Activated naive CD8-positive, alpha-beta T cell (primary cell): ENCODE measurements at regions not wholly inside any gene's neighbourhood (a gene's known extent, or its start where the extent isn't known, plus 50 kb on each side); places are given as distances from the start of the nearest gene placed in this dataset.
"Not testable (repeated sequence)": the region's sequence is repeated elsewhere in the genome, so short reads cannot be mapped to it uniquely, and the experiment has no call there.

Experiments used
- H3K27ac Mint-ChIP-seq: one replicate; pipeline ENCODE4 v1.8.0; 2021; ENCODE audit warnings: mixed read lengths
- H3K27me3 Mint-ChIP-seq: one replicate; pipeline ENCODE4 v1.8.0; 2021; ENCODE audit warnings: mixed read lengths
- H3K36me3 Mint-ChIP-seq: one replicate; pipeline ENCODE4 v1.8.0; 2021; ENCODE audit warnings: mixed read lengths
- H3K4me1 Mint-ChIP-seq: one replicate; pipeline ENCODE4 v1.8.0; 2021; ENCODE audit warnings: low read depth, mixed read lengths
- H3K4me3 Mint-ChIP-seq: one replicate; pipeline ENCODE4 v1.8.0; 2021; ENCODE audit warnings: mild to moderate bottlenecking, mixed read lengths
- H3K9me3 Mint-ChIP-seq: one replicate; pipeline ENCODE4 v1.8.0; 2021; ENCODE audit warnings: low read depth, mixed read lengths

DNA sequence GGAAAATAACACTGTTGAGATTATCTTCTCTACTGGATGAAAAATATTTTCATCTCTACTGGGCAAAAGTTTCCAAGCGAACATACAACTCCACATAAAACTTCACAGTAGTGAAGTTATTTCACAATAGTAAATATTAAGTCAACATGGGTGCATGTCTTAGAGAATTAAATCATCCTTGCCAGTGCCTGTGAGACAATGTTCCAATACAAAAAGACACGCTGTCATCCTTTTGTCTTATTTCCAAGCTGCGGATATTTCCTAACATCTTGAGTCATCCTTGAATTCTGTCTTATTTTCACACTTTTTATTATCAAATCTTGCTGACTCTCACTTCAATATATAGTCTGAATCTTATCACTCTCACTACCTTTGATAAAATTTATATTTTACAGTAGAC lies 142.9 kb upstream of the KITLG start:
- Mint-ChIP-seq H3K9me3 (no peaks in the 10 kb centered on the region), H3K4me3 (no peak overlapping the region), H3K36me3 (no peaks in the 10 kb centered on the region), H3K27ac (no peak overlapping the region), H3K4me1 (no peaks in the 10 kb centered on the region), H3K27me3 (peaks cover 2% of the 10 kb centered on the region)

DNA sequence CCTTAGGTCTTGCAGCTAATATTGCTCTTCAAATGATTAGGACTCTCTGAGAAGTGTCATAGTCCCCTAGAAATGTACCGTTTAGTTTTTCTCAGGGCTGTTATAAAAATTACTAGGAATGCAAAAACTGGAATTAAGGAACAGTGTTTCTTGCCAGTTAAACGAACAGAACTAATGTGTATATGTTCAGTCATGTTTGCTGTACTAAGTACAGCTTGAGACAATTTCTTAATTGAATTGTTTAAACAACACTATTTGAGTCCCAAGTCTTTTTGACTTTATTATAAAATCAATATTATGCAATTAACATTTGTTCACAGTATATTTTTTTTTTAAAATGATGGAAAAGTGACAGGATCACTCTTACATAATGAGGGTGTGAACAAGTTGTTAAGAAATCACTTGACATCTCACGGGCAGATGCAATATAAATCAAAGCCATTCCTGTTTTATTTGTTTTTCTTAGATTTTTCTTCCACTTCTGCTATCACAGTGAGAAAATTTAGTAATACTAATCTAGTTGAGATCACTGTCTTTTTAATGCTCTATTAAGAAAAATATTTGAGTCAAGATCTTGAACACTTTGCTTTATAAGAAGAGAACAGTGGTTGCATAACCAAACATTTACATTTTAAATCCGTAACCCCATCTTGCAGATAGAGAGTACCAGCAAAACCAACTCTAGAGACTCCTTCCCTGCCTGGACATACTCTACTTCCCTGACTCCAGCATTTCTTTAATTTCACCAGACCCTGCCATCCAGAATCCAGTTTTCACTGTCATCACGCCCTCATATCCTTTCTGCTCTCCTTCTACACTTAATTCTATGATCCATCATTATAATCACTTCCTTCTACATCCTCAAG lies 140.7 kb upstream of the KITLG start:
- no peak overlapping the region for H3K4me3 Mint-ChIP-seq
- H3K27me3 Mint-ChIP-seq = peaks cover 2% of the 10 kb centered on the region
- H3K36me3 Mint-ChIP-seq = no peaks in the 10 kb centered on the region
- no peak overlapping the region for H3K27ac Mint-ChIP-seq
- H3K9me3 Mint-ChIP-seq = no peaks in the 10 kb centered on the region
- no peaks in the 10 kb centered on the region for H3K4me1 Mint-ChIP-seq

DNA sequence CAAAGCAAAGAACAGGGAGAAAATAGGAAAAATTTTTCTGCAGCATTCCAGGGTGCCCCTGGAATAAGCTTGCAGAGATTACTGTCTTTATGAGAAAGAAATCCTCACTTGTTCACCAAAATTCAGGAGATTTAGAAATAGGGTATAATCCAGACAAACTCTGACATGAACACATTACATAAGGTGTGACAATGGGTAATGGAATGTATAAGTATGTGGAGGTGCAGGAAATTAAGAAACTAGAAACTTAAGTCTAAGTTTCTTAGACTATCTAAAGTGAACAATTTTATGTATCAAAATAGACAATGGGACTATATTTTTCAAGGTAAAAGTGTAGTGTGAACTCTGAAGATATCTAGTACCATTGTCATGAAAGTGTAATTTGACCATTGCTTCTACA lies 140.0 kb upstream of the KITLG start:
- Mint-ChIP-seq H3K9me3 (no peaks in the 10 kb centered on the region), H3K36me3 (no peaks in the 10 kb centered on the region), H3K4me3 (no peak overlapping the region), H3K27me3 (peaks cover 2% of the 10 kb centered on the region), H3K4me1 (no peaks in the 10 kb centered on the region), H3K27ac (no peak overlapping the region)

DNA sequence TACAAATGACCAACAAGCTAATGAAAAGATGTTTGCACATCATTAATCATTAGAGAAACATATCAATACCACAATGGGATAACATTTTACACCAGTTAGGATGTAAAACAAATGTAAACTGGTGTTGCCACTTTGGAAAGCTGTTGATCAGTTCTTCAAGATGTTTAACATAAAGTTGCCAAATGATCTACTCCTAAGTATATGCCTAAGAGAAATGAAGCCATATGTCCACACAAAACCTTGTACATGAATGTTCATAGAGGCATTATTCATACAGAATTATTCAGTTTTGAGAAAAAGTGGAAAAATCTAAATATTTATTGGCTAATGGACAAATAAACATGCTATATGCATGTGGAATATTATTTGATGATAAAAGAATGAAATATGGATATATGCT lies 136.9 kb upstream of the KITLG start:
- H3K36me3 Mint-ChIP-seq = no peaks in the 10 kb centered on the region
- H3K4me3 Mint-ChIP-seq = no peak overlapping the region
- no peak overlapping the region for H3K27ac Mint-ChIP-seq
- H3K9me3 Mint-ChIP-seq = no peaks in the 10 kb centered on the region
- H3K4me1 Mint-ChIP-seq = no peaks in the 10 kb centered on the region
- peaks cover 2% of the 10 kb centered on the region for H3K27me3 Mint-ChIP-seq

DNA sequence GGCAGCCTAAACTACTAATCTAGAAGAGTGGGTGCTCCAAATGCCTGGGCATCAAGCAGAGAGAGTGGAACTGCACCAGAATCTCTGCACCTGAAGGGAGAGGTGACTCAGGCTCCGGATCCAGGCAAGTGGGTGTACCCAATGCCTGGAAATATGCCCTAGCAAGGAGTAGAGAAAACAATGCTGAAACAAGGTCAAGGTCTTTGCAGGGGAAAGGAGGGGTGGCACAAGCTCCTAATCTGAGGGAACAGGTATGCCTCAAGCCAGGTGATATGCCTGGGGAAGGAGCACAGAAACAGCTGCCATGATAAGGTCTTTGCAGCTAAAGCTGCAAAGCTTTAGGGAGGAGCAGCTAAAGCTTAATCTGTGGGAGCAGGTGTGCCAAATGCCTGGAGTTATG lies 136.0 kb upstream of the KITLG start:
- H3K4me3 Mint-ChIP-seq = no peak overlapping the region
- no peak overlapping the region for H3K27ac Mint-ChIP-seq
- H3K27me3 Mint-ChIP-seq = peaks cover 2% of the 10 kb centered on the region
- no peaks in the 10 kb centered on the region for H3K4me1 Mint-ChIP-seq
- H3K9me3 Mint-ChIP-seq = peaks cover 3% of the 10 kb centered on the region
- no peaks in the 10 kb centered on the region for H3K36me3 Mint-ChIP-seq

DNA sequence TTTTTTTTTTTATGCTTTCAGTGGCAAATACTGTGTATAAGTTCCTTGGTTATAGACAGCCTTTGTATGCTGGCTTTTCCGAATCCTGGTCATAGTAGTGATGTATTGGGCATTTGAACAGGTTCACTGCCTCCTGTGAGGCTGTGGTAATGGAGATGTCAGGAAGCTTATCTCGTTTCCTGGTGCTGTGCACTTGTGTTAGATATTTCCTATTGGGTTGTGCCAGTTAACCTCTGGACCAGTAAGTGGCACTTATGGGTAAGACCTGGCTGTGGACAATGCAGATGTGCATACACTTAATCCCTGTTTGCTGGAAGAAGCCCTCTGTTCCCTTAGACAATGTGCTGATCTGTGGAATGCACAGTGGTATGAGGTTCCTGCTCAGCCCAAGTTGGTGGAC lies 135.4 kb upstream of the KITLG start:
- Mint-ChIP-seq H3K36me3 (no peaks in the 10 kb centered on the region), H3K27me3 (peaks cover 2% of the 10 kb centered on the region), H3K4me3 (no peak overlapping the region), H3K27ac (no peak overlapping the region), H3K9me3 (peaks cover 3% of the 10 kb centered on the region), H3K4me1 (no peaks in the 10 kb centered on the region)

DNA sequence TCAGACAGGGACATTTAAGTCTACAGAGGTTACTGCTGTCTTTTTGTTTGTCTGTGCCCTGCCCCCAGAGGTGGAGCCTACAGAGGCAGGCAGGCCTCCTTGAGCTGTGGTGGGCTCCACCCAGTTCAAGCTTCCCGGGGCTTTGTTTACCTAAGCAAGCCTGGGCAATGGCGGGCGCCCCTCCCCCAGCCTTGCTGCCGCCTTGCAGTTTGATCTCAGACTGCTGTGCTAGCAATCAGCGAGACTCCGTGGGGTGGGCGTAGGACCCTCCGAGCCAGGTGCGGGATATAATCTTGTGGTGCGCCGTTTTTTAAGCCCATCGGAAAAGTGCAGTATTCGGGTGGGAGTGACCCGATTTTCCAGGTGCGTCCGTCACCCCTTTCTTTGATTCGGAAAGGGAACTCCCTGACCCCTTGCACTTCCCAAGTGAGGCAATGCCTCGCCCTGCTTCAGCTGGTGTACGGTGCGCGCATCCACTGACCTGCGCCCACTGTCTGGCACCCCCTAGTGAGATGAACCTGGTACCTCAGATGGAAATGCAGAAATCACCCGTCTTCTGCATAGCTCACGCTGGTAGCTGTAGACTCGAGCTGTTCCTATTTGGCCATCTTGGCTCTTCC lies 134.1 kb upstream of the KITLG start:
- H3K36me3 Mint-ChIP-seq, H3K27ac Mint-ChIP-seq, H3K9me3 Mint-ChIP-seq, H3K27me3 Mint-ChIP-seq, H3K4me1 Mint-ChIP-seq, H3K4me3 Mint-ChIP-seq: not testable (repeated sequence)

DNA sequence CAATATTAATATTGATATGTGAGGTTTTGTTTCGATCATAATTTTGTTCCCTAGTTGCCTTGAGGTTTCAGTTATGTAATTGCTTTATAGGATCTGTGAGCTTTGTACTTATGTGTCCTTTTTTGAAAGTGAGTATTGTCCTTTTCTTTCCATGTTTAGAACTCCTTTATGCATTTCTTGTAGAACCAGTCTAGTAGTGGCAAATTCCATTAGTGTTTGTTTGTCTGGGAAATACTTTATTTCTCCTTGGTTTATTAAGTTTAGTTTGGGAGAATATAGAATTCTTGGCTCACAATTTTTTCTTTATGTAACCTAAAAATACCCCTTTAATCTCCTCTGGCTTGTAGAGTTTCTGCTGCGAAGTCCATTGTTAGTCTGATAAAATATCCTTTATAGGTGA lies 127.5 kb upstream of the KITLG start:
- peaks cover 32% of the 10 kb centered on the region for H3K9me3 Mint-ChIP-seq
- H3K4me1 Mint-ChIP-seq = no peaks in the 10 kb centered on the region
- H3K27me3 Mint-ChIP-seq = no peaks in the 10 kb centered on the region
- H3K4me3 Mint-ChIP-seq = no peak overlapping the region
- no peak overlapping the region for H3K27ac Mint-ChIP-seq
- H3K36me3 Mint-ChIP-seq = no peaks in the 10 kb centered on the region

DNA sequence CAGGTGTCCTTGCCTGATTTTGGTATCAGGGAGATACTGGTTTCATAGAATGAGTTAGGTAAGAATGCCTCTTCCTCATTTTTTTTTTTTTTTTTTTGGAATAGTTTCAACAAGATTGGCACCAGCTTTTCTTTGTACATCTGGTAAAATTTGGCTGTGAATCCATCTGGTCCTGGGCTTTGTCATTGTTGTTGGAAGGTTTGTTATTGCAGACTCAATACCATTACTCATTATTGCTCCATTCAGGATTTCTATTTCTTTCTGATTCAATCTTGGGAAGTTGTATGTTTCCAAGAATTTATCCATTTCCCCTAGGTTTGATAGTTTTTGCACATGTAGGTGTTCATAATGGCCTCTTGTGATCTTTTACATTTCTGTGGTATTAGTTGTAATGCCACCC lies 126.0 kb upstream of the KITLG start:
- Mint-ChIP-seq H3K4me3 (no peak overlapping the region), H3K27ac (no peak overlapping the region), H3K4me1 (no peaks in the 10 kb centered on the region), H3K27me3 (no peaks in the 10 kb centered on the region), H3K9me3 (peaks cover 28% of the 10 kb centered on the region), H3K36me3 (no peaks in the 10 kb centered on the region)

DNA sequence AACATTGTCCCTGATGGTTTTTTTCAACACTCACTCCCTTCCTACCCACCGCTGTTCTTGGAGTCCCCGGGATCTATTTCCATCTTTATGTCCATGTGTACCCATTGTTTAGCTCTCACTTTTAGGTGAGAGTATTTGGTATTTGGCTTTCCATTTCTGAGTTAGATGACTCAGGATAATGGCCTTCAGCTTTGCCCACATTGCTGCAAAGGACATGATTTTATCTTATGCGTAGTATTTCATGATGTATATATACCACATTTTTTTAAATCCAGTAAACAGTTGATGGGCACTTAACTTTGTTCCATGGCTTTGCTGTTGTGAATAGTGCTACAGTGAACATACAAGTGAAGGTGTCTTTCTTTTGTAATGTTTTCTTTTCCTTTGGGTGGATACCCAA lies 123.5 kb upstream of the KITLG start:
- no peaks in the 10 kb centered on the region for H3K36me3 Mint-ChIP-seq
- H3K9me3 Mint-ChIP-seq = peaks cover 28% of the 10 kb centered on the region
- H3K4me3 Mint-ChIP-seq = no peak overlapping the region
- no peaks in the 10 kb centered on the region for H3K4me1 Mint-ChIP-seq
- no peak overlapping the region for H3K27ac Mint-ChIP-seq
- H3K27me3 Mint-ChIP-seq = no peaks in the 10 kb centered on the region

DNA sequence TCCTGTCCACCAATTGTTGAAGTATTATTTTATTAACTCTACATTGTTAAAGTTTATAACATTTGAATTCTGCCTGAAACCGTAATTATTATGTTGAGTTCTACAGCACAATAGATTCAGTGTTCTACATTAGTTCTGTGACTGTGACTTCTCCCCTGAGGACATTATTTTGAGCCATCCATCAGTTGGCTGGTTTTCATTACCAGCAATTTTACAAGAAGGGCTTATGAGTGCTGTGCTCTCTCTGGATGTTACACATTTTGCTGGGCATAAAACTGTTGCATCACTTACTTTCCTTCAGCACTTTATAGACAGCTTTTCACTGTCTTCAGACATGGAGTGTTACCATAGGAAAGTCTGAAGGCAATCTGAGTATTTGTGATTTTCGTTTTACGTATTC lies 118.2 kb upstream of the KITLG start:
- Mint-ChIP-seq H3K9me3 (peaks cover 4% of the 10 kb centered on the region), H3K27ac (no peak overlapping the region), H3K4me3 (no peak overlapping the region), H3K36me3 (no peaks in the 10 kb centered on the region), H3K4me1 (no peaks in the 10 kb centered on the region), H3K27me3 (no peaks in the 10 kb centered on the region)

DNA sequence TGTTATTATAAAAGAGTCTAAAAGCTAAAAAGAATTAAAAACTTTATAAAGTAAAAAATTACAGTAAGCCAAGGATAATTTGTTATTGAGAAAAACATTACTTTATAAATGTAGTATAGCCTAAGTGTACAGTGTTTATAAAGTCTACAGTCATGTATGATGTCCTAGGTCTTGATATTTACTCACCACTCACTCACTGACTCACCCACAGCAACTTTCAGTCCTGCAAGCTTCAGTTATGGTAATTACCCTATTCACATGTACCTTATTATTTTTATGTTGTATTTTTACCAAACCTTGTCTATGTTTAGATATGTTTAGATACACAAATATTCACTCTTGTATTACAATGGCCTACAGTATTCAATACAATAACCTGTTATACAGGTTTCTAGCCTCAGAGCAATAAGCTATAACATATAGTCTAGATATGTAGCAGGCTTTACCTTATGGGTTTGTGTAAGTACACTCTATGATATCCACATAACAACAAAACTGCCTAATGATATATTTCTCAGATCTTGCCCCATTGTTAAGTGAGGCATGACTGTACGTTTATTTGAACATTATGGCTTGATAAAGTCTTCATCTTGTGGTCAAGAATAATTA lies 113.7 kb upstream of the KITLG start:
- Mint-ChIP-seq H3K27ac (no peak overlapping the region), H3K9me3 (peaks cover 8% of the 10 kb centered on the region), H3K4me3 (no peak overlapping the region), H3K36me3 (no peaks in the 10 kb centered on the region), H3K4me1 (no peaks in the 10 kb centered on the region), H3K27me3 (no peaks in the 10 kb centered on the region)

DNA sequence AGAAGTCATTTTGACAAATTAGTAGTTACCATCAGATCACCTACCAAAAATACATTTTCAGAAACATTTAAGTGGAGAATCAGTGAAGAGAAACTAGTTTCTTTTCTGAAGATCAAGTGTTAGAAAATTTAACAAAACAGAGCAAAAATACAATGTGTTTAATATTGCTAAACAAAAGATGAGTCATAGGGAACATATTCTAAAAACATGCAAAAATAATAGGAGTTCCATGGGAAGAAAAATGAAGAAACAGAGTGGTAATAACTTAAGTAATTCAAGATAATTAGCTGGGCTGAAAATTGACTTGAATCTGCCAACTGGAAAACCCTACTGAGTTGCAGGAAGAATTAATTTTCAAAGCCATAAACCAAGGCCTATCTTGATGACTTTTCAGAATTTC lies 111.5 kb upstream of the KITLG start:
- Mint-ChIP-seq H3K9me3 (peaks cover 8% of the 10 kb centered on the region), H3K27ac (no peak overlapping the region), H3K27me3 (no peaks in the 10 kb centered on the region), H3K4me1 (no peaks in the 10 kb centered on the region), H3K4me3 (no peak overlapping the region), H3K36me3 (no peaks in the 10 kb centered on the region)

DNA sequence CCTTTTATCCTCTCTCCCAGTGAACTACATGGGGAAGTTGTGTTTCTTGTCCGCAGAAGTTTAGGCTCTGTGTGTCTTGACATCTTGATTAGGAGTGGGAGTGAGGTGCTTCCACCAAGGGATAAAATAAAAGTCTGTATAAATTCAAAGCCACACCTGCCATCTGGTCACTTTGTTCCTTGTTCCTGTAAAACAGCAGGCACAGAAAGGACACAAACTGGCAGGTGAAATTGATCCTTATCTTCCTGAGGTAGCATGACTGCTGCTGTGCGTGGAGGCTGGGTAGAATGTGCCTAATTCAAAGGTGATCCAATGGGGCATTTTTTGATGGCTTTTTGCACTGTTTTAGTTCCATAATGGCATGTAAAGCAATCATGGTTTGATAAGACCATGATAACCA lies 104.3 kb upstream of the KITLG start:
- no peak overlapping the region for H3K4me3 Mint-ChIP-seq
- H3K4me1 Mint-ChIP-seq = no peaks in the 10 kb centered on the region
- peaks cover 2% of the 10 kb centered on the region for H3K27me3 Mint-ChIP-seq

DNA sequence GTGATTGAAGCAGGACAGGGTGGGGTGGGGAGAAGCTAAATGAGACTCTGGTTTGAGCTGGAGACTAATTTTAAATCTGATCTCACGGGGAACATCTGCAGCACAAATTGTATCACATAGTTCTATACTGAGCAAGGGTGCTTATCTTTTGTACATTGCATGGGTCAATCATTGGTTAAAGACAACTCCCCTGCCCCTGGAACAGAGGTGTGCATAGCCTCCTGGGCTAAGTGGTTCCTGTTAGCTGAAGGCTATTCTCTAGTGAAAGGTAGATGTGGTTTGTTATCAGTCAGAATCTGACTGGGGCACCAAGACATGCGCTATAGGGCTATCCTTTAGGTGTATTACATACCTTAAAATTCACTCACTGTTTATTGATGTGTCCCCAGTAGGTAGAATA lies 103.9 kb upstream of the KITLG start:
- H3K9me3 Mint-ChIP-seq = no peaks in the 10 kb centered on the region
- H3K36me3 Mint-ChIP-seq = no peaks in the 10 kb centered on the region
- H3K4me3 Mint-ChIP-seq = no peak overlapping the region
- no peak overlapping the region for H3K27ac Mint-ChIP-seq
- no peaks in the 10 kb centered on the region for H3K4me1 Mint-ChIP-seq
- peaks cover 2% of the 10 kb centered on the region for H3K27me3 Mint-ChIP-seq

More for the DNA sequence above, 104.3 kb upstream of the KITLG start:
- Mint-ChIP-seq H3K27ac (no peak overlapping the region), H3K9me3 (no peaks in the 10 kb centered on the region), H3K36me3 (no peaks in the 10 kb centered on the region)
